BE2C (cell line): ENCODE measurements at regions not wholly inside any gene's neighbourhood (a gene's known extent, or its start where the extent isn't known, plus 50 kb on each side); places are given as distances from the start of the nearest gene placed in this dataset.

Source experiments
- DNase-seq: peaks from one replicate; pipeline ENCODE4 v3.0.0-alpha.2; 2020
- H3K27me3 ChIP-seq: fragments of 250-450 bp; sonication (Bioruptor Pico); 2 replicates; pipeline ENCODE4 v1.5.1; 2020; ENCODE audit warnings: mild to moderate bottlenecking
- H3K36me3 ChIP-seq: fragments of 250-450 bp; sonication (Bioruptor Pico); 2 replicates; pipeline ENCODE4 v1.5.1; 2020; ENCODE audit warnings: mild to moderate bottlenecking
- H3K4me1 ChIP-seq: fragments of 250-450 bp; sonication (Bioruptor Pico); 2 replicates; pipeline ENCODE4 v1.5.1; 2020
- H3K4me3 ChIP-seq: 2 replicates; pipeline ENCODE4 v1.5.1; 2011; ENCODE audit warnings: low read depth, low read length
- H3K9me3 ChIP-seq: fragments of 250-450 bp; sonication (Bioruptor Pico); 2 replicates; pipeline ENCODE4 v1.5.1; 2020
- CTCF ChIP-seq: IDR thresholded peaks from 2 replicates; pipeline ENCODE4 v1.5.1; 2012; ENCODE audit warnings: mild to moderate bottlenecking, low read depth, low read length

- H3K4me3 ChIP-seq, result no peak overlapping the region
- no peak for TF ChIP-seq CTCF
- no peaks in the 10 kb centered on the region for H3K36me3 ChIP-seq
- no peaks in the 10 kb centered on the region for H3K27me3 ChIP-seq
- DNase-seq, result no peak
- H3K4me1 ChIP-seq, result no peaks in the 10 kb centered on the region
- H3K9me3 ChIP-seq, result no peaks in the 10 kb centered on the region
Measured at GRCh38 chr10:55220975-55221374, 419.9 kb upstream of the PCDH15 start.

- Histone ChIP-seq H3K4me3 (no peak overlapping the region), H3K4me1 (no peaks in the 10 kb centered on the region), H3K9me3 (no peaks in the 10 kb centered on the region), H3K36me3 (no peaks in the 10 kb centered on the region), H3K27me3 (no peaks in the 10 kb centered on the region)
- no peak for DNase-seq
- TF ChIP-seq CTCF, result no peak
Measured at GRCh38 chr10:55215699-55216098, 414.7 kb upstream of the PCDH15 start.

- H3K4me3 ChIP-seq, result no peak overlapping the region
- no peak for TF ChIP-seq CTCF
- H3K27me3 ChIP-seq, result no peaks in the 10 kb centered on the region
- DNase-seq, result no peak
- no peaks in the 10 kb centered on the region for H3K36me3 ChIP-seq
- H3K4me1 ChIP-seq, result no peaks in the 10 kb centered on the region
- no peaks in the 10 kb centered on the region for H3K9me3 ChIP-seq
Measured at GRCh38 chr10:55214608-55215007, 413.6 kb upstream of the PCDH15 start.

- Histone ChIP-seq H3K9me3 (no peaks in the 10 kb centered on the region), H3K4me1 (no peaks in the 10 kb centered on the region), H3K4me3 (no peak overlapping the region), H3K36me3 (no peaks in the 10 kb centered on the region), H3K27me3 (no peaks in the 10 kb centered on the region)
- no peak for DNase-seq
- no peak for TF ChIP-seq CTCF
Measured at GRCh38 chr10:55212051-55212450, 411.0 kb upstream of the PCDH15 start.

- H3K9me3 ChIP-seq, result no peaks in the 10 kb centered on the region
- H3K4me3 ChIP-seq, result no peak overlapping the region
- no peaks in the 10 kb centered on the region for H3K4me1 ChIP-seq
- TF ChIP-seq CTCF, result no peak
- no peaks in the 10 kb centered on the region for H3K36me3 ChIP-seq
- no peak for DNase-seq
- H3K27me3 ChIP-seq, result no peaks in the 10 kb centered on the region
Measured at GRCh38 chr10:55203874-55204273, 402.8 kb upstream of the PCDH15 start.

- no peak for DNase-seq
- no peaks in the 10 kb centered on the region for H3K4me1 ChIP-seq
- no peak for TF ChIP-seq CTCF
- H3K27me3 ChIP-seq, result no peaks in the 10 kb centered on the region
- no peaks in the 10 kb centered on the region for H3K9me3 ChIP-seq
- H3K4me3 ChIP-seq, result no peak overlapping the region
- H3K36me3 ChIP-seq, result no peaks in the 10 kb centered on the region
Measured at GRCh38 chr10:55203319-55203718, 402.3 kb upstream of the PCDH15 start.
